GM10266 (cell line): ENCODE measurements at regions not wholly inside any gene's neighbourhood (a gene's known extent, or its start where the extent isn't known, plus 50 kb on each side); places are given as distances from the start of the nearest gene placed in this dataset.

Source experiments
- DNase-seq: peaks from one replicate; pipeline ENCODE4 v3.0.0; 2012; ENCODE audit errors: extremely low spot score
- CTCF ChIP-seq: IDR thresholded peaks from 2 replicates; pipeline ENCODE4 v1.5.1; 2012; ENCODE audit warnings: mild to moderate bottlenecking, low read depth; ENCODE audit not compliant: control insufficient read depth, insufficient read depth; ENCODE audit errors: missing control alignments

DNA sequence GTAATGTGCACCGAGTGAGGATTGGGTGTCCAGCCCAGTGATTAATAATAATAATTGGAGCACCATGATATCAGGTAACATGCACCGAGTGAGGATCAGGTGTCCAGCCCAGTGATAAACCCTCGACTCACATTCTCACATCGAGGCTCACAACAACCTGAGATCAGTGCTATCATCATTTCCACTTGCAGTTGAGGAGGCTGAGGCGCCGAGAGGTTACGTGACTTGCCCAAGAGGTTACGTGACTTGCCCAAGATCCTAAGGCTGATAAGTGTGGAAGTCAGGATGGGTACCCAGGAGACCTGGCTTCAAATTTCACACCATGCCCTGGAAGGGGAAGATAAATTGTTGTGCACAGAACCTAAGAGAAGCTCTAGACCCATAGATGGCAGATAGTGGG is 189.4 kb downstream of the MED10 start:
- no peak for DNase-seq
- TF ChIP-seq CTCF: no peak

DNA sequence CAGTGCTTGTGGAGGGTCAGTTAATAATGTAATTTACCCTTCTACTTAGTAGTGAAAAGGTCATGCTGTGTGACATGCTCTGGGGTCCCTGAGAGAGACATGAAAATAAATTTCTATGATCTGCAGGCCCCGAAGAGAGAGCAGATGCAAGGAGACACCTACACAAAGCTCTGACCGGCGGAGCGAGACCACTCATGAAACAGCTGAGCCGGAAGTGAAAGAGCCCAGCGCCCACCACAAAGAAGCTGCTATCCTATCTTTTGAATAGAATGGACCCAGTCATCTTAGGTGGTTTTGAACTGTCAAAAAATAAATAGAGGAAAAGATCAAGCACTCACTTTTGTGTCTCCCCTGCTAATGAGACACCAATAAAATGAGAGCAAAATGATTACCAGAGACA is 190.0 kb downstream of the MED10 start:
- TF ChIP-seq CTCF: no peak
- DNase-seq: peak; percentile 74

DNA sequence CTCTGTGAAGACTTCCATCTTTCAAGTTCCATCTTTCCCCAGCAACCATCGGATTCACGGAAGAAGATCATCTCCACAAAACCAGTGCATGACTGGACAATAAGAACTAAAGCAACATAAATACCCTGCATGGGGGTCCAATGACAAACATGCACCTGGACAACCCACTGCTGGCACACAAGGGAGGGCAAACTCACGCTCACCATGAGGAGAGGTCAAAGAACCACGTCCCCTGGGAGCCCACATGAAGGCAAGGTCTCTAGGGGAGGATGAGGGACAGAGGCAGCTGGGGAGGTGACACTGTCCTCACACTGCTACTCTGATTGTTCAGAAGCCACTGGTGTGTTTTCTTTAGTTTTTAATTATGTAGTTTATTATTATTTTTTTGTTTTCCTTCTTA is 190.8 kb downstream of the MED10 start:
- no peak for DNase-seq
- TF ChIP-seq CTCF: no peak

GRCh38 chr5:6185574-6185973 is 192.8 kb downstream of the MED10 start:
- TF ChIP-seq CTCF: no peak
- no peak for DNase-seq

- TF ChIP-seq CTCF: no peak
These were observed 193.9 kb downstream of the MED10 start for GRCh38 chr5:6184481-6184880.

DNA sequence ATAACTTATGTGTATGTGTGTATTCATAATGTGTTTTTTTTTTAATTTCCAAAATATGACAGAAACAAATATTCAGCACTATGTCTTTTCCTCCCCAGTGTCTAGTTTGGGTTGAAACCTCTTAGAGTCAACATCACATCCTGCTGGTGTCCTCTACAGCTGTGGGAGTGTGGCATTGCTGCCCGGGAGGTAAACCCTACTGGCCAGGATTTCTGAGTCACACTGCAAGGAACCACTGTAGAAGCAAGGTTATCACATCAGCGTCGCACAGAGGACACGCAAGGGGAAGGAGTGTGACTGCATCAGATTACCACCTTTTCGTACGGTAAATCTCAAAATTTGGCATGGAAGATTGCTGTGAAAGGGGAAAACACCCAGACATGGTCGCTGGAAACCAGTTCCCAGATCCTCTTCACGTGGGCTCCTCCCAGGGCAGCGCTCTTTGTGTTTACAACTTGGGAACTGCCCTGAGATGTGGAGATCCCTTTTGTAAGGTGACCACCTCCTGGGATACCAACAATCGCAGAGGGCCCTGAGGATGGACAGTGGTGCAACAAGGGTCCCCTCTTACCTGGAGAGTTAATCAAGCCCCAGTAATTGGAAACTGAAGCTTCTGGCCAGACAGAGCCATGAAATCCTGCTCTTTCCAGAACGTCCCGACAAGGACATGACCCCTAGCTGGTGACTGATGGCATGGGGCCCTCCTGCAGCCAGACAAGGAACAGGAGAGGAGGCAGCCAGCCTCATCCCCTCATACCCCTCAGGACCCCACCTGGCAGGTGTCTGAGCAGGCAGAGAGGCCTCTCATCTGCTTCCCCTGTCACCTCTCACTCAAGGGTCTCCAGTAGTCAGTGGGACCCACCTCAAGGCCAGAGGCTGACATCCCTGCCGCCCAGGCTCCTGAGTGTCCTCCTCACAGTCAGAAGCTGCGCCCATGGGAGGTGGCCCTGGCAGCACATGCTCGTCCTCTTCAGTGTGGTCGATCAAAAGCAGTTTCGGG is 194.7 kb downstream of the MED10 start:
- no peak for TF ChIP-seq CTCF
- no peak for DNase-seq

More at GRCh38 chr5:6184481-6184880, 193.9 kb downstream of the MED10 start:
- no peak for DNase-seq

- TF ChIP-seq CTCF: no peak
- no peak for DNase-seq
These were observed 196.0 kb downstream of the MED10 start for GRCh38 chr5:6182271-6182815.
